ENCODE measurements at regions not wholly inside any gene's neighbourhood (a gene's known extent, or its start where the extent isn't known, plus 50 kb on each side); places are given as distances from the start of the nearest gene placed in this dataset.

- TF ChIP-seq CTCF (IDR thresholded peaks at IDR 0.05) (no peak), POLR2A (IDR thresholded peaks at IDR 0.05) (no peak)
These were observed 343.7 kb upstream of the IRAK1BP1 start for GRCh38 chr6:78523622-78524021.

All from thyroid gland (tissue), 4 donors.